Peyer's patch (tissue), 4 donors: ENCODE measurements at regions not wholly inside any gene's neighbourhood (a gene's known extent, or its start where the extent isn't known, plus 50 kb on each side); places are given as distances from the start of the nearest gene placed in this dataset.

Experiments used
- POLR2A ChIP-seq, 2 donors: fragments of 450-650 bp; IDR thresholded peaks; one replicate each; pipeline ENCODE4 v1.5.1; 2017; ENCODE audit warnings: antibody characterized with exemption in 2 of 2, mild to moderate bottlenecking in 2 of 2, moderate library complexity in 2 of 2
- TF ChIP-seq, protein P1 (sequence below), 6 experiments: fragments of 450-650 bp in 4 of 6; fragments of 200-600 bp in 2 of 6; sonication (generic) in 1 of 6; IDR thresholded peaks; one replicate each; pipeline ENCODE4 v1.5.1; 2017 to 2019; ENCODE audit warnings: antibody characterized with exemption in 6 of 6, mild to moderate bottlenecking in 3 of 6, moderate library complexity in 1 of 6

- TF ChIP-seq, protein P1, sequence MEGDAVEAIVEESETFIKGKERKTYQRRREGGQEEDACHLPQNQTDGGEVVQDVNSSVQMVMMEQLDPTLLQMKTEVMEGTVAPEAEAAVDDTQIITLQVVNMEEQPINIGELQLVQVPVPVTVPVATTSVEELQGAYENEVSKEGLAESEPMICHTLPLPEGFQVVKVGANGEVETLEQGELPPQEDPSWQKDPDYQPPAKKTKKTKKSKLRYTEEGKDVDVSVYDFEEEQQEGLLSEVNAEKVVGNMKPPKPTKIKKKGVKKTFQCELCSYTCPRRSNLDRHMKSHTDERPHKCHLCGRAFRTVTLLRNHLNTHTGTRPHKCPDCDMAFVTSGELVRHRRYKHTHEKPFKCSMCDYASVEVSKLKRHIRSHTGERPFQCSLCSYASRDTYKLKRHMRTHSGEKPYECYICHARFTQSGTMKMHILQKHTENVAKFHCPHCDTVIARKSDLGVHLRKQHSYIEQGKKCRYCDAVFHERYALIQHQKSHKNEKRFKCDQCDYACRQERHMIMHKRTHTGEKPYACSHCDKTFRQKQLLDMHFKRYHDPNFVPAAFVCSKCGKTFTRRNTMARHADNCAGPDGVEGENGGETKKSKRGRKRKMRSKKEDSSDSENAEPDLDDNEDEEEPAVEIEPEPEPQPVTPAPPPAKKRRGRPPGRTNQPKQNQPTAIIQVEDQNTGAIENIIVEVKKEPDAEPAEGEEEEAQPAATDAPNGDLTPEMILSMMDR (IDR thresholded peaks at IDR 0.05) = no peak
- TF ChIP-seq POLR2A (IDR thresholded peaks at IDR 0.05) = no peak
Observed at GRCh38 chr3:87358066-87358465, 81.7 kb upstream of the POU1F1 start.
